HG02852 (cell line): ENCODE measurements at regions not wholly inside any gene's neighbourhood (a gene's known extent, or its start where the extent isn't known, plus 50 kb on each side); places are given as distances from the start of the nearest gene placed in this dataset.

ENCODE experiments used
- ATAC-seq: cut with Tn5 transposase; IDR thresholded peaks from one replicate; pipeline ENCODE4 v1.9.1; 2021; ENCODE audit warnings: mild to moderate bottlenecking, moderate library complexity; ENCODE audit not compliant: unreplicated experiment

DNA sequence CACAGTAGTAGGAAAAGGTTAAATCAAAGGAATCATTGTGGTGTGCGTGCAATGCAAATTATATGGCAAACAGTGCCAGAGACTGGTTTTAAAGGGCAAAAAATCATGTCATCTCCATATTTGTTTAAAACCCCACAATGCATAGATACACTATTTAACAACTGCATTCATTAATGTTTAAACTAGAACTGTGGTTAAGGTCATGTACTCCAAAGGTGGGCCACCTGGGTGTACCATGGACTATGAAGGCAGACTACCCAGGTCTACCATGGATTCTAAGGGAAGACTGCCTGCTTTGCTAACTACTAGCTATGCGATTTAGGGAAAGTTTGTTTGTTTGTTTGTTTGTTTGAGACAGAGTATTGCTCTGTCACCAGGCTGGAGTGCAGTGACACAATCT lies 356.3 kb downstream of the ZEB2 start:
- ATAC-seq = no peak

DNA sequence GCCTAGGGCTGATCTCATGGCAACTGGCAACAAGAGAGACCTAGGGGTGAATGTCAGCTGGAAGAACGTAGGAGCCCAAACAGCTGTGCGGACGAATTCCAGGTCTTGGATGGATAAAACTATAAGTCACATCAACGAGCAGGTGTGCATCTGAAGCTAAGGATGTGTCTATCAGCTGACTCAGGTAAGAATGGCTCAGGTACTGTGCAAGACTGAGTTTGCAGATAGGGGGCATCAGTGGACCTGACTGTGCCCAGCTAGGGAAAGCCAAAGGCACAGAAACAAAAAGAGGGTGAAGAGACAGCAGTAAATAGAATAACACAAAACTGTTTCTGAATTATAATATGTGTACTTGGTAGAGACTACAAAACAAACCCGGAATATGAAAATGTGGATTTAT lies 357.3 kb downstream of the ZEB2 start:
- no peak for ATAC-seq

DNA sequence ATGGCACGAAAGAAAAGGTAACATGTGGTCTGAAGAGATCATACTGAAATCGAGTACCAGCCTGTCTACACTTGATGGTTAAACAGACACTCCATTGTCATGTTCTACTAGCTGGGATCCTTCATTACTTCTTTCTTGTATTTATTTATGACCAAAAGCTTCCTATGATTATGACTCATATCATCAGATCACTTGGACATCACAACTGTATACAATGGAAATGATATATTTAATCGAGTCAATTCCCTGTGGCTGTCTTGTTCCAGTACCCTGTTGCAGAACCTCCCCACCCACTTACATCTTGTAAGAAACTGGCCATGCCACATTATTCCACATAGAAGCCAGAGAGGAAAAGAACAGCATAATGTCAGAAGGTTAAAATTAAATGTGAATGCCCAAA lies 358.9 kb downstream of the ZEB2 start:
- no peak for ATAC-seq

DNA sequence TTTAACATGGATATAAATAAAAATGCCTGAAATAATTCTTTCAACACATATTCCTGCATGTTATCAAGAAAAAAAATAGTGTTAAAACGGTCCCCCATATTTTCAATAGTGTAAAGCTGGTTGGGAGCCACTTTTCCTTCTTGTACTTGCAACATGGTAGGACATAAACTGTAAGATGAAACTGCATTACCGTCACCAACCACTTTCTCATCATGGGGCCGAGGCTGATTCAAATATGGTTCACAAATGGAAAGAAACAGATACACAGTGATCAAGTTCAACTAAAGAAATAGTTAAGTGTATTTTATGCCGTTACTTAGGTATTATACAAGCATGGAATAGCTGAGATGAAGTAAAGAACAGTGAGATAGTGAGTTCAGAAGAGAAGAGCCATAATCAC lies 360.7 kb downstream of the ZEB2 start:
- no peak for ATAC-seq

DNA sequence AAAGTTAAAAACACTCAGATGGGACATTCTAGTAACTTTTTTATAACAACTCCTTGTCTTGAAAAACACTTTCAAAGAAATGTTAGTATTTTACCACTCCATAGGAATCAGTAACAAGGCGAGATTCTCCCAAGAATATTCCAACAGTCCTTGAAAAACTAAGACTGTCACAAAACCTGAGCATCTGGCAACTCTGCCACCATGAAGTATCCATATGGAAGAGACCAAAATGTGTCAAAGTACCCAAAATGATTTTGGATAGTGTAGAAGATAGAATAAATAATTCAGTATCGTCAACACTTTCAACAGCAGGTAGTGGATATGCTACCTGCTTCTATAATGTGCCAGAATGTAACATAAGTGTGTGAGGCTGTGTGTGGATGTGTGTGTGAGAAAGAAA lies 361.8 kb downstream of the ZEB2 start:
- no peak for ATAC-seq

DNA sequence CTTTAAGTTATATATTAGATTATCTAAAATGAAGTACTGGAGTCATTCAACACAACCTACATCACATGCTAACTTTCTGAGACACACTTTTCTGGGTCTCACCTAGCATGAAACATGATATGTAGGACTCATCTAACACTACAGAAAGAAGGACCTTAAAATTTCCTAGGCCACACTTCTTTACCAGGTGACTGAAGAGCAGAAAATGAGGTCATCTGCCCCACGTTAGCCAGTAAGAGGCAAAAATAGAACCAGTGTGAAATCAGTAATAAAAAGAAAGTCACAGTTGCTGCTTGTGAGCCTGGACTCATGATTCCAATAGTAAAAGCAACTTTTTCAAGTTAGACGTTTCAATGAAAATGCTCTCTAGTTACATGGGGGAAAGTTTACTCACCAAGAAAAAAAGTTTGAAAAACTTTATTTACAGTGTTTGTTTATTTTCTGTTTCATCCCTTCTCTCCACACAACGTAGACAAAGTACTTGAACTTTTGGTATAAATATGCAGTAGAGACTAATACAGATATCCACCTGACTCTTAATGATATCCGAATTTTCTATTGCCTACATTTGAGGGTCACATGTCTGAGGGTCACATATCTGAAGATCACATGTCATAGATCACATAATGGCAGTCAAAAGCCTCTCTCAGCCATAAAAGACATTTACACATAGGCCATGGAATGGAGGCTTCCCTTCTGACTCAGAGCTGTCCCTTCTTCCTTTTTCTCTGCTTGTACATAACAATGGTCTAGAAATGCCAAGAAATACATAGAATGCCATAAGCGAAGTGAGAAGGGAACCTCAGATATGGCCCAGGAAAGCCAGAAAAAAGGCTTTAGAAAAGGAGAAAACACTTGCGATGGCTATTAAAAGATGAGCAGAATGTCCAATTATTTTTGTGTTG lies 362.9 kb downstream of the ZEB2 start:
- no peak for ATAC-seq

DNA sequence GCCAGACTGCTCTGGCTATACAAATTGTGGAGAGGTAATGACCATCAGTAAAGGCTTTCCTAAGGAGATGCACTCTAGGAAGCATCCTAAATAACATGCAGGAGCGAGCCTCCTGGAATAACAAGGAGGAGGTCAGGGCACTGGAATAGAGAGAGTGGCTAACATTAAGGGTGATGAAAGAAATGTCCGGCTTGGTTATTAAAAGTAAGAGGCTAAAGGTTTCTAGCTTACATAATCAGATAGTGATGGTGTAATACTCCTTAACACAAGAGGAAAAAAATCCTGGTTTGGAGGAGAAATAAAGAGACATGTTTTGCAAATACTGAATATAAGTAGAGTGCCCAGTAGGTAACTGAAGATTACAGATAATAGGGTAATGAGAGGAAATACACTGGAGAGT lies 365.7 kb downstream of the ZEB2 start:
- ATAC-seq = no peak

DNA sequence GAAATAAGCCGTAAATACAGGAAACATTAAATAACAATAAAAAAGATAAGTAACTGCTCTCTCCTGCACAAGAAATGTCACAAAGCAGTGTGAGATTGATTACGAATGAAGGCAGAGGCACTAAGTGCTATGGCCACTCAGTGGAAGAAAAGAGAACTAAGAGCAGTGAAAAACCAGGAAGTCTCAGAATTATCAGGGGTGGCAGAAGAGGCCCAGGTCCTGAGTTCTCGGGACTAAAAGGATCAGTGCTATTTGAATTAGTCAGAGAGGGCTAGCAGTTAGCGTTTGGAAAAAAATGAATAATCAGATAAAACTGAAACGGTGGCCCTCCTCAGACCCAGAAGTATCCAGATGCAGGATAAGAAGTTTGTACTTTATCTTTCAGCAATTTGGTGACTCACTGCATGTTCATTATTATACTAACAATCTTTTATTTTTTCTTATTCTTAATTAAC lies 367.1 kb downstream of the ZEB2 start:
- ATAC-seq = peak; percentile 61

DNA sequence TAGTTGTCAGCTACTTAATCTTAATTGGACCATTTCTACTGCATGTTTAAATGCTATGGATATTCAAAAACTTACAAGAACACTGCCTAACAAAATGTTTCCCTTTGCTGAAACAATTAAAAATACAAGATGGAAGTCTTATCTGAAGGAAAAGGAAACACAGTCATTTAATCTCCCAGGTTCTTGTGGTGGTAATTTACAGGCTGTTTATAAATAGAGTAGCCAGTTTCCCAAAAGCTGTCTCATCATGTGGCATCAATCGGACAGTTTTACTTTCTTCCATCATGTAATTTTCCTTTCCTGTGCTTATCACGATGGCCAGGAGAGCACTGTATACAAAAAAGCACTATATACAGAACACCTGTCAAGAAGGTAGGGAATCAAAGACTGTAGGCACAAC lies 368.1 kb downstream of the ZEB2 start:
- no peak for ATAC-seq

DNA sequence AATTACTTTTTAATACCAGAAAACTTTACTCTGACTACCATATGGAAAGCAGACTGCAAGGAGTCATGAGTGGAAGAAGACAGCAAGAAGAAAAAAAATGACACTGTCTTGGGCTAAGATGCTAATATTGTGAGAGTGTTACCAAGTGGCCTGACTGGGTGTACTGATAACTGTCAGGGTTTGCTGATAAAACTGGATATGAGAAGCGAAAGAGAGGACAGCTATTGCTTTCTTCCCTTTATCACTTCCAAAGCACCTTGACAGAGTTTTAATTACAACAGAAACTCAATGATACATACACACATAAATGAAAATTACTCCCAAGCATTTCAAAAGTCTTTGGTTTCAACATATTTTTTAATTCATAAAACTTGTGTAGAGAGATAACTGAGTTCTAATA lies 368.5 kb downstream of the ZEB2 start:
- no peak for ATAC-seq

DNA sequence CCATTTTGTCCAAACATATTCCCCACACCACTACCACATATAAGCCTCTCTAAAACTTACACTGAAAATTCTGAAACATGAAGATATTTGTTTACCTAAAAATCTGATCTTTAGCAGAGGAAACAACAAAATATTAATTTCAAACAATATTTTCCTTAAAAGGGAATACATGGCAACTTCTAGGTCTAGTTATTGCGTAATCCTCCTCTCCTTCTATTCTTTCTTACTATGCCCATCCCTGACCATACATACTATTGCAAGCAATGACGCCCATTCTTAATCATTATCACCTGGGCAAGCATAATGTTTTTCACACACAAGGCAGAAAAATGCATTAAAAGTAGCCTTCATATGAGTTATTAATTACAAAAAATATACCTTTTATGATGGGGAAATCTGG lies 372.6 kb downstream of the ZEB2 start:
- no peak for ATAC-seq

DNA sequence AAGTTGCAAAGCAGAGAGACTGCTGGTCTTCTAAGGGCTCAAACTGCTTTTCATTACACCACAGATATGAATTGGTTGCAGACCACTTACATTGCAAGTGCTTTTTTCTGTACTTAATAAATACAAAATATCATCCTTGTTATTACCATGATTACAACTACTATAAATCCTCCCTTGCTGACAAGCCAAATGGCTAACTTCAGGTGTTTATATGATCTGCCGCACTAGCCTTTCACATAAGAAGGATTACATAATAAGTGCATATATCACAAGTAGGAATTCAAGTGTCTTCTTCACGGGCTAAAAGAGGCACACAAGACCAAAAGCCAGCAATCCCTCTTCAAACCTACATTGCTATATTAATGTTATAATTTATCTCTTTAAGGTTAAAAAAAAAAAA lies 373.0 kb downstream of the ZEB2 start:
- ATAC-seq = no peak

DNA sequence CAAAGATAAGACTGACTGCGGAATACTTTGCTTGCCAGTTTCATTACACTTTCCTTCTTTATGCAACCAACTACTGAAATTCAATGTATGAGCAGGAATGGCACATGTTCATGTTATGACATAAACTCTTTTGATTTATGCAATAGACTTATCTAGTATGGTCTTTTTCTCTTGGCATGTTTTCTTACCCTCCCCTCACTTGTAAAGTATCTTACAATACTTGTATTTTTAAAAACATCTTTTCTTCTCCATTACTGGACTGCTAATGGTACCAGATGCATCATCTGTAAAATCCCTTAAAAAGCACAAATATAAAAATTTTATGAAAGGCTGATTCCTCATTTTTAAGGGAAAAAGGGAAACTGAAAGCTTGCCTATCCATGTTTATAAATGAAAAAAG lies 373.8 kb downstream of the ZEB2 start:
- no peak for ATAC-seq

DNA sequence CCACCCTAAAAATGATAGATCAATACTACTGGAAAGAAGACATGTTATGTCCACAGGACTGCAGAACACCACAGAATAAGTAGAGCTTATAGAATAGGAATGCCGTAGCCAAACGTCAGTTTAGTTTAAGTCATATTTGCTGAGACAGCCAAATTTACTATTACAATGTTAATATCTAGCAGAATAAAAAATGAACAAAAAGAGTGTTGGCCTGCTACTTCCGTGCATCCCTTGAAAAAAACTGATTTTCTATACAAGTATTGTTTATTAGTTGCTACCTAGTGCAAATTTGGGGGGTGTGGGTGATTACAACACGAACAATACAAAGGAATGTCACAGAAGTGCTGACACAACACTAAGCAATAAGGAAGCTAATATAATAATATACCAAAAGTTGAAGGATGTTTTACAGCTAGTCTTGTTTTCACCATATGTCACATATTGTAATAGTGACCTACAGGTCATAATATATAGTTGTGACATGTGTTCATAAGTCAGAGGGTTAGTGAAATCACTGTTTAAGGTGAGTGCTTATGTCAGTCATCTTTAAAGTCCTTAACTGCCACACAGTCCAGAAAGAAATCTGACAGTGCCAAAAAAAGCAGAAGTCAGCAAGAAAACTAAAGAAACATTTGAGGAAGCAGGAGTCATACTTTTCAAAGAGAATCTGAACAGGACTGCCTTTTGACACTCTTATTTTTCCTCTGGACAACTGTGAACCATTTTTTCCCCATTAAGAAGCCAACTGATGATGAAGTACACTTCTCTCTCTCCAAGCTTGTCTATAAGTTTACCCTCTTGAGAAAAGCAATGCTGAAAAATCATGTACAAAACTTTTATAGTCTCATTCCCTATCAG lies 376.4 kb downstream of the ZEB2 start:
- ATAC-seq = no peak

DNA sequence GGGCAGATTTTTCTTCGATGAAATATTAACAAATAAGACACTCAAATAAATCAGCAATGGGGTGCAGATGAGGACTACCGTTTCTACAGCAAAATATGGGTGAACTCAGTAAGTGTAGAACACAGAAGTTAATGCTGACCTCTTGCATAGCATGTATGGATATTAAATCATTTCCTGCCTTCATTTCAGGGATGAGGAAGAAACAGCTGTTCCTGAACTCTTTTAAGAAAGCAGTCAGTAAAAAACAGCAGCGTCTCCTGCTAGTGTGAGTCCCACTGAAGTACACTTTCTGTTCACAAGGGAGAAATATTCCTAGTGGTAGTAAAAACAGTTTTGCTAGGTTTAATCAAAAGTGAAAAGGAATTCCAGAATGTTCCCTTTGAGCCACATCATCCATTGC lies 379.0 kb downstream of the ZEB2 start:
- ATAC-seq = no peak

DNA sequence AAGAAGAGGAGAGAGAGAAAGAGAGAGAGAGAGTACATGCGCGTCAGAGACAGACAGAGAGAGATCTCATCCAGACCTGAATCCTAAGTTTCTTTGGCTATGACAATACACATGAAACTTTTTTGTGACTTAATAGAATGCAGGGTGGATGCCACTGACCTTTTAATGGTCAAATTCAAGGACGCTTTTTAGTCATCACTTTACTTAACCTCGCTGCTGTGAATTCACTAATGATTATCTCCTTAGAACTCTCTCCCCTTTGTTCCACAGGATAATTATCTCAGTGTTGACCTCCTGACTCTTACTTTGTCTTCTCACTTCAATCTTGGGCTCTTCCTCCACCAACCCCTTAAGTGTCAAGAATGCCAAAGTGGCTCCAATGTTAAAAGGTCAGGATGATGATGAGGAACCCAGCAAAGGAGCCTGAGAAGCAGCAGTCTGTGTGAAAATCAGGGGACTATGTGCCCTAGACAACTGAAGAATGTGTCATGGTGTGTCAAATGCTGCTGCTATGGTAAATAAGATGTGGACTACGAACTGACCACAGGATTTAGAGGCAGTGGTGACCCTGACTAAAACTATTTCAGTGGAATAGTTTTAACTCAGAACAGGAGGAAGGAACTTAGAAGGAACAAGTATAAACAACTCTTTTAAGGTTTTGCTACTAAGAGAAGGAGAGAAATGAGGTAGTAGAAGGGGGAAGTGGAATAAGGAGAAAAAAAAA lies 382.1 kb downstream of the ZEB2 start:
- no peak for ATAC-seq

DNA sequence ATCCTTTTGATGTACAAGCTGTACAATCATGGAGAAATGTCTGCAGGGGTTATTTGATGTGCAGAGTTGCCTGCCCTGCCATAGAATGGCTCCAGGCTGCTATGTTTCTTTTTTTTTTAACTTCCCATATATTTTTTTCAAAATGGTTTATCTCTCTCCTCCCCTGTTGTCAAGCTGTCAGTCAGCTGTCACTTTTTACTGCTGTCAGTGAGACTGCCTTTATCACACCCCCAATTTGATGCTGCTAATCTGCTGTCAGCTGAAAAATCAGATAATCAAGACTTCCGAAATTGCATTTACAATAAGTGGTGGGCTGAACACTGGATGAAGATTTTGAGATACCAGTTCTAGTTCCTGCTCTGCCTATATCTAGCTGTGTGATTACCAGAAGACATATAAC lies 382.6 kb downstream of the ZEB2 start:
- ATAC-seq = no peak

DNA sequence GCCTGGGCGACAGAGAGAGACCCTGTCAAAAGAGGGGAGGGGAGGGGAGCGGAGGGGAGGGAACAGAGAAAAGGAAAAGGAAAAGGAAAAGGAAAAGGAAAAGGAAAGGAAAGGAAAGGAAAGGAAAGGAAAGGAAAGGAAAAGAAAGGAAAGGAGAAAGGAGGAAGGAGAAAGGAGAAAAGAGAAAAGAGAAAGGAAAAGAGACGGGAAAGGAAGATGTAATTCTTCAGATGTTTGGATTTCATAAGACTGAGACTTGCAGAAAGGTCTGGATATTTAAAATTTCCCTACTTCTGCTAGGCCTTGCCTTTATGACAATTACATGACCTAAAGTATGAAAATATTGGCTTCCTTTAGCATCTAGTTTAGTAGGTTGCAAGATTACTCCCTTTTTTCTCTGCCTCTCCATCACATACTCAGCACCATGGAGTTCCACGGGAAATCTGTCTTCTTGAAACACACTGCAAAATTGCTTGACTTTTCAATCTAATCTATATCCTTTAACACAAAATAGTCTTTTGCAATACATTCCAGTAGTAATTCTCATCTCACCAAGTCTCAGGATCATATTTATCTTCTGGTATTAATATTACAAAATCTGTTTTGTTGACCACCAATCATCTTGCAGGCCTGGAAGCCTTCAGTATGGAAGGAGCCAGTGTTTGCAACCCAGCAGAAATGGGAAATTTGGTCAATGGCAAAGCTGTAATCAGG lies 383.5 kb downstream of the ZEB2 start:
- ATAC-seq = no peak

DNA sequence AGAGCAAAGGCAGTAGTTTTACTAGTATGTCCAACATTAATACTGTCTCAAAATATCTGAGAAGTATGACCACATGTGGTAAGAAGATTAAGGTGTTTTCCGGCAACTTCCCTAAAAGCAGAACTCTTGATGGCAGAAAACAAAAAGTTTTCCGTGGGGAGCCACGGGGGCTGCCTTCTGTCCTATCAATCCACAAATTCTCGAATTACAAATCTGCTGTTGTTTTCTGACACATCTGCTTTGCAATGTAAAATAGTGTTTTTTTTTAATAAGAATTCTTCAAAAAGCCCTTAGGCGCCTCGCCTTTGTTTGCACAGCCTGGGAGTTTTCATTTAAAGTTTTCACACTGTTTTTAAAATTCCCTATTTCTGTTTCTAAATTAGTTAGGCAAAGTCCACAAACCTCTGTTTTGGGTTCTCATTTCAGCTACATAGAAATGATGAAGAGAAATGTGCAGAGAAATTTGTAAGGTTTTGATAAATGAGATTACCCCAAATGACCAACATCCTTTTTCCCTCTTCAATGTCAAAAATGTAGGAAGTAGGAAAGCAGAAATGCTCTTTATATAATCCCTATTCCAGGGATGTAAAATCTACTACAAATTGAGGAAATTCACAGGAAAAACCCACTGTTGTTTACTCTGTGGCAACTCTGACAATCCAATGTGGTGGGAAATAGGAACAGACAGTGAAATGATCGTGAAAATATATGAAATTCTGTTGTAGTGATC lies 385.8 kb downstream of the ZEB2 start:
- no peak for ATAC-seq

DNA sequence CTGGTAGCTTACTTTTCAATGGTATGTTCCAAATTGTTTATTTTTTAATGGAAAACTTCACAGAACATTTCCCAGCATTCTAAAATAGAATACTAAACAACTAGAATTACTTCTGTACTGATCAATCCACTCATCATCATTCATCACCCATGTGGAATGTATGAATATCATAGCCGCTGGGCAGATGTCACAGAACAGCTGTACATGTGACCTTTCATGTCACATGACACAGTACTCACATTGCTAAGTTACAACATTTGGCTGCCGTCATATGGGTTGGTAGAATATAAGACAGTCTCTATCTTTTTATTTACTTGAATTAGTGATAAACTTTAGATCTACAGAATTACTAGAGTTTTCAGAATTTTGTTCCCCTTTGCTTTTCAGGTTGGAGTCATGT lies 387.6 kb downstream of the ZEB2 start:
- ATAC-seq = no peak
